ENCODE measurements at regions not wholly inside any gene's neighbourhood (a gene's known extent, or its start where the extent isn't known, plus 50 kb on each side); places are given as distances from the start of the nearest gene placed in this dataset.

DNA sequence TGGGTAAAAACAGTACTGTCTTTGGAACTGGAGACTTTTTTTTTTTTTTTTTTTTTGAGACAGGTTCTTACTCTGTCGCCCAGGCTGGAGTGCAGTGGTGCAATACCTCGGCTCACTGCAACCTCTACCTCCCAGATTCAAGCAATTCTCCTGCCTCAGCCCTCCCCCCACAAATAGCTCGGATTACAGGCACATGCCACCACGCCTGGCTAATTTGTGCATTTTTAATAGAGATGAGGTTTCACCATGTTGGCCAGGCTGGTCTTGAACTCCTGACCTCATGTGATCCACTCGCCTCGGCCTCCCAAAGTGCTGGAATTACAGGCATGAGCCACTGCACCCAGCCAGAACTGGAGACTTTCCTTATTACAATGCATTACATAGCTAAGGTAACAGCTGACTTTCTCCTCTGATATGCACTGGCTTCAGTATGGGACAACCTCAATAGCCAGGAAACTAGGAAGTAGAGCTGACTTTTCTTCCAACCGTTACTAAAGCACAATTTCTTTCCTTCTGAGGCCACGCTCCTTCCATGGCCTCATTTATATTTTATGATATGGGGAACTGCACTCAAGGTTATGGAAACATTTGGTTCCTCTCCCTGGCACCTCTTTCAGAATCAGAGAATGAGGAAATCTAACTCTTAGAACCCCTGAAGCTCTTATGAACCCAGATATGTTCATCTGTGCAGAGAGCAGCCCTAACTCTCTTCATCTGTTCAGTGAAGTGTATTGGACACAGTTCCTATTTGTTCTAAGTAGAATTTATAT lies 53.5 kb upstream of the FAM9B start:
- no peaks in the 10 kb centered on the region for H3K36me3 ChIP-seq (ENCODE audit: insufficient read depth, low read depth, low read length)
- H3K9me3 ChIP-seq (ENCODE audit: insufficient read depth, low read depth, low read length), result no peaks in the 10 kb centered on the region
- H3K4me3 ChIP-seq (ENCODE audit: low read length), result no peak overlapping the region
- no peak overlapping the region for H3K9ac ChIP-seq (ENCODE audit: low read depth, low read length)
- H3K27me3 ChIP-seq (ENCODE audit: insufficient read depth, low read length), result no peaks in the 10 kb centered on the region
- no peak overlapping the region for H3K27ac ChIP-seq (ENCODE audit: low read length)
- H3K4me1 ChIP-seq (ENCODE audit: insufficient read depth, low read length), result no peaks in the 10 kb centered on the region; the same call in 1 of the 2 replicates

GRCh38 chrX:9088896-9089295 lies 55.0 kb upstream of the FAM9B start:
- H3K4me3 ChIP-seq (ENCODE audit: low read length), result no peak overlapping the region
- no peak overlapping the region for H3K9ac ChIP-seq (ENCODE audit: low read depth, low read length)
- H3K4me1 ChIP-seq (ENCODE audit: insufficient read depth, low read length), result no peaks in the 10 kb centered on the region; the same call in 1 of the 2 replicates
- no peaks in the 10 kb centered on the region for H3K9me3 ChIP-seq (ENCODE audit: insufficient read depth, low read depth, low read length)
- H3K27me3 ChIP-seq (ENCODE audit: insufficient read depth, low read length), result no peaks in the 10 kb centered on the region
- H3K27ac ChIP-seq (ENCODE audit: low read length), result no peak overlapping the region
- H3K36me3 ChIP-seq (ENCODE audit: insufficient read depth, low read depth, low read length), result no peaks in the 10 kb centered on the region

- Histone ChIP-seq H3K4me3 (ENCODE audit: low read length) (no peak overlapping the region), H3K9ac (ENCODE audit: low read depth, low read length) (no peak overlapping the region), H3K36me3 (ENCODE audit: insufficient read depth, low read depth, low read length) (no peaks in the 10 kb centered on the region), H3K27me3 (ENCODE audit: insufficient read depth, low read length) (no peaks in the 10 kb centered on the region), H3K9me3 (ENCODE audit: insufficient read depth, low read depth, low read length) (no peaks in the 10 kb centered on the region), H3K4me1 (ENCODE audit: insufficient read depth, low read length) (no peaks in the 10 kb centered on the region; the same call in 1 of the 2 replicates), H3K27ac (ENCODE audit: low read length) (no peak overlapping the region)
Measured at GRCh38 chrX:9090766-9091165, 56.8 kb upstream of the FAM9B start.

DNA sequence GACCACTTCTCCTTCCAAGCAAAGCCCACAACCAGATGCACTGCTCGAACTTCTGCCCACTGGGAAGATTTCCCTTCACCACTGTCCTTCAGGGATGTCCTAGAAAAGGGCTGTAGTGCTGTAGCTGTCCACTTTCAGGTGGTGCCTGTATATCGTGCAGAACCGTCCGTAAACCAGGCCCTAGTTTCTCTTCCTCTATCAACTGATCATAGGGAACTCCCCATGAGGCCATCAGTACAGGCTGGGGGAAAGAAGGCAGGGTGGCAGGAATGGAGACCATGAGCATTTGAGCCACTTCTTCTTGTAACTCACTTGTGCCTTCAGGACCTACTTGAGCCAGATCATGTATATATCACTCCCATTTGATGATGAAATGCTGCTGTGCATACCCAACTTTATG lies 57.3 kb upstream of the FAM9B start:
- H3K27ac ChIP-seq (ENCODE audit: low read length), result no peak overlapping the region
- H3K9me3 ChIP-seq (ENCODE audit: insufficient read depth, low read depth, low read length), result no peaks in the 10 kb centered on the region
- no peaks in the 10 kb centered on the region; the same call in 1 of the 2 replicates for H3K4me1 ChIP-seq (ENCODE audit: insufficient read depth, low read length)
- H3K36me3 ChIP-seq (ENCODE audit: insufficient read depth, low read depth, low read length), result no peaks in the 10 kb centered on the region
- no peak overlapping the region for H3K9ac ChIP-seq (ENCODE audit: low read depth, low read length)
- H3K4me3 ChIP-seq (ENCODE audit: low read length), result no peak overlapping the region
- H3K27me3 ChIP-seq (ENCODE audit: insufficient read depth, low read length), result no peaks in the 10 kb centered on the region

DNA sequence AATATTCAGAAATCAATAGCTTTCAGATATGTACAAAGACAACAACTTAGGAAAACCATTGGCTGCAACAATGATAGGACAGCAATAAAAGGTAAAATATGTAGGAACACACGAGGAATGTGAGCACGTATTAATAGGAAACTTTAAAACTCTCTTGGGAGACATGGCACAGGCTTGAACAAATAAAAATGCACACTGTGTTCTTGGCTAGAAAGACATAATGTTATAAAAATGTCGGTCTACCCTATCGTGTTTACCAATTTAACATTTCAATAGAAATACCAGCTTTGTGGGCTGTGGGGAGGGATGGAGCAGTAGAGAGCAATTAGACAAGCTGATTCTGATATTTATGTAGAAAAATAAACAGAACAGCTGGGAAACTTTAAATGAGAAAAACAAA lies 69.0 kb upstream of the FAM9B start:
- no peaks in the 10 kb centered on the region for H3K9me3 ChIP-seq (ENCODE audit: insufficient read depth, low read depth, low read length)
- H3K27me3 ChIP-seq (ENCODE audit: insufficient read depth, low read length), result no peaks in the 10 kb centered on the region
- no peak overlapping the region for H3K27ac ChIP-seq (ENCODE audit: low read length)
- no peak overlapping the region for H3K9ac ChIP-seq (ENCODE audit: low read depth, low read length)
- H3K4me1 ChIP-seq (ENCODE audit: insufficient read depth, low read length), result no peaks in the 10 kb centered on the region
- no peaks in the 10 kb centered on the region for H3K36me3 ChIP-seq (ENCODE audit: insufficient read depth, low read depth, low read length)
- H3K4me3 ChIP-seq (ENCODE audit: low read length), result no peak overlapping the region

- H3K4me3 ChIP-seq (ENCODE audit: low read length), result no peak overlapping the region
- H3K27me3 ChIP-seq (ENCODE audit: insufficient read depth, low read length), result no peaks in the 10 kb centered on the region
- no peaks in the 10 kb centered on the region for H3K4me1 ChIP-seq (ENCODE audit: insufficient read depth, low read length)
- no peak overlapping the region for H3K27ac ChIP-seq (ENCODE audit: low read length)
- H3K9me3 ChIP-seq (ENCODE audit: insufficient read depth, low read depth, low read length), result no peaks in the 10 kb centered on the region
- H3K36me3 ChIP-seq (ENCODE audit: insufficient read depth, low read depth, low read length), result no peaks in the 10 kb centered on the region
- no peak overlapping the region for H3K9ac ChIP-seq (ENCODE audit: low read depth, low read length)
Measured at GRCh38 chrX:9108054-9108453, 74.1 kb upstream of the FAM9B start.

DNA sequence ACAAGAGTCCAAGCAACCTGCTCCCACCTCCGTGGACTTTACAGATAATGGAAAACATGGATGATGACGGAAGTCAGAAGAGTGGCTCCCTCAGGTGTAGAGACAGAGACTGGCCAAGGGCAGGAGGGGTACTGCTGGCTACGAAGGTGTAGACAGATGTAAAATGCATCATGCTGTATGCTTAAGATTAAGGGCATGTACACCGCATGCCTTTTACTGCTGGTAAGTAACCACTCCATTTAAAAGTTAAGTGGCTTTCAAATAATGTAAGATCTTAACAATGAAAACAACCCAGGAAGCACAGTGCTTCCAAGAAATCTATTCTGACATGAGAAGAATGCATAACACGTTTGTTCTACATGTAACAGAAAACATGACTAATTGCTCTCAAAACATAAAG lies 76.9 kb upstream of the FAM9B start:
- H3K4me3 ChIP-seq (ENCODE audit: low read length), result no peak overlapping the region
- H3K36me3 ChIP-seq (ENCODE audit: insufficient read depth, low read depth, low read length), result no peaks in the 10 kb centered on the region
- no peak overlapping the region for H3K9ac ChIP-seq (ENCODE audit: low read depth, low read length)
- no peak overlapping the region for H3K27ac ChIP-seq (ENCODE audit: low read length)
- no peaks in the 10 kb centered on the region for H3K27me3 ChIP-seq (ENCODE audit: insufficient read depth, low read length)
- no peaks in the 10 kb centered on the region for H3K9me3 ChIP-seq (ENCODE audit: insufficient read depth, low read depth, low read length)
- no peaks in the 10 kb centered on the region for H3K4me1 ChIP-seq (ENCODE audit: insufficient read depth, low read length)

- no peak overlapping the region for H3K9ac ChIP-seq (ENCODE audit: low read depth, low read length)
- H3K36me3 ChIP-seq (ENCODE audit: insufficient read depth, low read depth, low read length), result no peaks in the 10 kb centered on the region
- no peak overlapping the region for H3K27ac ChIP-seq (ENCODE audit: low read length)
- H3K4me1 ChIP-seq (ENCODE audit: insufficient read depth, low read length), result no peaks in the 10 kb centered on the region
- H3K9me3 ChIP-seq (ENCODE audit: insufficient read depth, low read depth, low read length), result no peaks in the 10 kb centered on the region
- H3K27me3 ChIP-seq (ENCODE audit: insufficient read depth, low read length), result no peaks in the 10 kb centered on the region
- no peak overlapping the region for H3K4me3 ChIP-seq (ENCODE audit: low read length)
Measured at GRCh38 chrX:9114245-9114644, 80.3 kb upstream of the FAM9B start.

DNA sequence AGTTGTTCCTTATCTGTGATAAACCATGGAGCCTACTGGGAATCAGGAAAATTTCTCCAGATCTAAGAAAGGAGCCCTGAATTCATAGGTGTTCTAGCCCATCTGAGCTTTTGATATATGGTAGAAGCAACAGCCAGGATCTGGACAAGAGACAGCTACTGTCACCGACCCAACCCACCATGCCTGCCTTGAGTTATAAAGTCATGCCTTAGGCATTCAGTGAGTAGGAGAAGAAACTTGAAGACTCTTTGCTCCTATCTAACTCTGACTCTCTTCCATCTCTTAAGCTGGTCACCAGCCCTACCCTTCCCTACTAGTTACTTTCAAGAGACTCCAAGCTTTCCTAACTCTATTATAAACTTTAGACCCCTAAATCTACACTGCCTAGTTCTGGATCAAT lies 83.9 kb upstream of the FAM9B start:
- Histone ChIP-seq H3K4me1 (ENCODE audit: insufficient read depth, low read length) (no peaks in the 10 kb centered on the region), H3K4me3 (ENCODE audit: low read length) (no peak overlapping the region), H3K9me3 (ENCODE audit: insufficient read depth, low read depth, low read length) (no peaks in the 10 kb centered on the region), H3K27ac (ENCODE audit: low read length) (no peak overlapping the region), H3K27me3 (ENCODE audit: insufficient read depth, low read length) (no peaks in the 10 kb centered on the region), H3K36me3 (ENCODE audit: insufficient read depth, low read depth, low read length) (no peaks in the 10 kb centered on the region), H3K9ac (ENCODE audit: low read depth, low read length) (no peak overlapping the region)

- no peaks in the 10 kb centered on the region for H3K27me3 ChIP-seq (ENCODE audit: insufficient read depth, low read length)
- no peak overlapping the region for H3K9ac ChIP-seq (ENCODE audit: low read depth, low read length)
- H3K36me3 ChIP-seq (ENCODE audit: insufficient read depth, low read depth, low read length), result no peaks in the 10 kb centered on the region
- no peaks in the 10 kb centered on the region for H3K9me3 ChIP-seq (ENCODE audit: insufficient read depth, low read depth, low read length)
- no peak overlapping the region for H3K27ac ChIP-seq (ENCODE audit: low read length)
- H3K4me1 ChIP-seq (ENCODE audit: insufficient read depth, low read length), result no peaks in the 10 kb centered on the region
- H3K4me3 ChIP-seq (ENCODE audit: low read length), result no peak overlapping the region
Measured at GRCh38 chrX:9122519-9123245, 88.8 kb upstream of the FAM9B start.

GRCh38 chrX:9127986-9128385 lies 94.1 kb upstream of the FAM9B start:
- no peak overlapping the region for H3K9ac ChIP-seq (ENCODE audit: low read depth, low read length)
- no peaks in the 10 kb centered on the region for H3K27me3 ChIP-seq (ENCODE audit: insufficient read depth, low read length)
- H3K4me1 ChIP-seq (ENCODE audit: insufficient read depth, low read length), result no peaks in the 10 kb centered on the region
- H3K36me3 ChIP-seq (ENCODE audit: insufficient read depth, low read depth, low read length), result no peaks in the 10 kb centered on the region
- H3K9me3 ChIP-seq (ENCODE audit: insufficient read depth, low read depth, low read length), result no peaks in the 10 kb centered on the region
- no peak overlapping the region for H3K27ac ChIP-seq (ENCODE audit: low read length)
- H3K4me3 ChIP-seq (ENCODE audit: low read length), result no peak overlapping the region

DNA sequence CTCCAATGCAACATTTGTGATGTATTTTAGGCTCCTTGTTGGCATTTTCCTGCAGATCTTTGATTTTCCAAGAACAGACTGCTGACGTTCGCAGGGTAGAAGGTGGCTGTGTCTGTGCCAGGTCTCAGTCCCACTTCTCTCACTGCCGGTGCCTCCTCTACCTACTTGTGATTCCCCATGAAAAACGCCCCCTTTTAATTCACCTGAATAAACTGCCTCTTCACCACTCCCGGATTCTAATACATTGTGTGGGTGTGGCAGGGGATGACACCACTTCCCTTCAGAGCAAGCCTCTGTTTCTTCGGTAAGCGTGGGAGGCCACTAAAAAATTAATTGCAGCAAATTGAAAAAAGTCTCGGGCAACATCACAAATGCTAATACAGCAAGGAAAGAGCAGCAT lies 96.1 kb upstream of the FAM9B start:
- Histone ChIP-seq H3K36me3 (ENCODE audit: insufficient read depth, low read depth, low read length) (no peaks in the 10 kb centered on the region), H3K9me3 (ENCODE audit: insufficient read depth, low read depth, low read length) (no peaks in the 10 kb centered on the region), H3K4me3 (ENCODE audit: low read length) (no peak overlapping the region), H3K27me3 (ENCODE audit: insufficient read depth, low read length) (no peaks in the 10 kb centered on the region), H3K9ac (ENCODE audit: low read depth, low read length) (no peak overlapping the region), H3K27ac (ENCODE audit: low read length) (no peak overlapping the region), H3K4me1 (ENCODE audit: insufficient read depth, low read length) (no peaks in the 10 kb centered on the region)

Measured in iPS-20b (cell line).